Pons (tissue), 1 donor: ENCODE measurements at regions not wholly inside any gene's neighbourhood (a gene's known extent, or its start where the extent isn't known, plus 50 kb on each side); places are given as distances from the start of the nearest gene placed in this dataset.

Experiments
- DNase-seq: peaks from one replicate; pipeline ENCODE4 v3.0.0-alpha.2; 2016; ENCODE audit warnings: low spot score

DNA sequence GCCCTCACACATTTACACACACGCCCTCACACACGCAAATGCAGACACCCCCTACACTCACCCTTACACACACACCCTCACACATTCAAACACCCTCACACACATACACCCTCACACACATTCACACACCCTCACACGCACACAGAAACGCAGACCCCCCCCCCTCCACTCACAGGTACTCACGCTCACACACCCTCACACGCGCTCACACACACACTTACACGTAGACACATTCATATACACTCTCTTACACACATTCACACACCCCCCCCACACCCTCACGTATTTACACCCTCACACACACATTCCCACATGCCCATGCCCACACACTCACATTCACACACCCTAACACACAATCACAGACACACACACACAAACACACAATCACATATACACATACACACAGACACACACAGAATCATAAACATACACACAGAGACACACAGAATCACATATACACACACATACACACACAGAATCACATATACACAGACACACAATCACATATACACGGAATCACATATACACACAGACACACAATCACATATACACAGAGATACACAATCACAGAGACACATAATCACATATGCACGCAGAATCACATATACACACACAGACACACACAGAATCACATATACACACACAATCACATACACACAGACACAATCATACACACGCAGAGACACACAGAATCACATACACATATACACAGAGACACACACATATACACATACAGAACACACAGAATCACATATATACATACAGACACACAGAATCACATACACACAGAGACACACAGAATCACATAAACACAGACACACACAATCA, 250.1 kb upstream of the RPL38 start:
- DNase-seq = no peak

DNA sequence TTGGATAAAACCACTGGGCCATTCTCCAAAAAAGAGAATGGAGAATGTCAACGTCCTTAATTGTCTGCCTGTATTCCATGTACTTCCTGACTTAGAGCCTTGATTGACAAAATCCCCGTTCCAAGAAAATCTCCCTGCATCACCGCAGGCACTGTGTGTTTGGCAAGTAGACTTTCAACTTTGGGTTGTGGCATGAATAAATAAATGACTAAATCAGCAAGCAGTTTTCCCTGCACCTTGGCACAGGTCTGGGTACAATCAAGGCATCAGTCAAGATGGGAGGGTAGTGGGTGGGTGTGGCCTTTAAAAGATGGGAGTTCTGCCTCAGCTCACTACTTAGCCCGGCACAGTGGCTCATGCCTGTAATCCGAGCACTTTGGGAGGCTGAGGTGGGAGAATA, 248.5 kb upstream of the RPL38 start:
- no peak for DNase-seq

DNA sequence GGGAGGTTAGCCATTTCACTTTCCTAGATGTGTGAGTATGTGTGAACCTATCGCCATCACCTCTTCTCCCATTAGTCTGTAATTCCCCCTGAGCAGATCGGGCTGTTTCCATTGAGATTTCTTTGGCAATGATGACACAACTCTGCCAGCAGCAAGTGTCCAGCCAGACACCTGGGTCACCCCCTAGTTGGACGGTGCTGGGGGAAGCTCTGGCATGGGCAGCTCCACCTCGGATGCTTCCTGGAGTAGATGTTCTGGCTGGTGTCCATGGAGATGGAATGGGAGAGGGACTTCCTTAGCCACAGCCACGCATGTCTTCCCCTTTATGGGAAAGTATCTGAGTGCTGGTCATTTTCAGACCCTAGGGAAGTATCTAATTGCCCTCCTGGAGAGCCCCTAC, 247.9 kb upstream of the RPL38 start:
- DNase-seq = no peak

DNA sequence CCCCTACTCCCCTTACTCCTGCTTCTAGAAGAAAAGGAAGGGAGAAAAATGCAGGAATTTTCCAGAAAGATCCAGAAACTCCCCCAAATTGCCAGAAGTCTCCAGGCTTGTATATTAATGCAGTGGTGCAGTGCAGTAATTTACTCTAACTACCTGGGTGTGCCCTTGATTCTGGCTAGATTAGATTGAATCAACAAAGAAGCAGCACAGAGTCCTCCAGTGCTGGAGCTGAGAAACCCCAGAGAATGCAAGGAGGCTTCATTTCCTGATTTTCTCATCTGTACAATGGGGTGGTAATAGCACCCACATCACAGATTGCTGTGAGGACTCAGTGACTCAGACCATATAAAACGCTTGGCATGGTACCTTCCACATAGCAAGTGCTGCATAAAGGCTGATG, 247.3 kb upstream of the RPL38 start:
- DNase-seq = no peak

DNA sequence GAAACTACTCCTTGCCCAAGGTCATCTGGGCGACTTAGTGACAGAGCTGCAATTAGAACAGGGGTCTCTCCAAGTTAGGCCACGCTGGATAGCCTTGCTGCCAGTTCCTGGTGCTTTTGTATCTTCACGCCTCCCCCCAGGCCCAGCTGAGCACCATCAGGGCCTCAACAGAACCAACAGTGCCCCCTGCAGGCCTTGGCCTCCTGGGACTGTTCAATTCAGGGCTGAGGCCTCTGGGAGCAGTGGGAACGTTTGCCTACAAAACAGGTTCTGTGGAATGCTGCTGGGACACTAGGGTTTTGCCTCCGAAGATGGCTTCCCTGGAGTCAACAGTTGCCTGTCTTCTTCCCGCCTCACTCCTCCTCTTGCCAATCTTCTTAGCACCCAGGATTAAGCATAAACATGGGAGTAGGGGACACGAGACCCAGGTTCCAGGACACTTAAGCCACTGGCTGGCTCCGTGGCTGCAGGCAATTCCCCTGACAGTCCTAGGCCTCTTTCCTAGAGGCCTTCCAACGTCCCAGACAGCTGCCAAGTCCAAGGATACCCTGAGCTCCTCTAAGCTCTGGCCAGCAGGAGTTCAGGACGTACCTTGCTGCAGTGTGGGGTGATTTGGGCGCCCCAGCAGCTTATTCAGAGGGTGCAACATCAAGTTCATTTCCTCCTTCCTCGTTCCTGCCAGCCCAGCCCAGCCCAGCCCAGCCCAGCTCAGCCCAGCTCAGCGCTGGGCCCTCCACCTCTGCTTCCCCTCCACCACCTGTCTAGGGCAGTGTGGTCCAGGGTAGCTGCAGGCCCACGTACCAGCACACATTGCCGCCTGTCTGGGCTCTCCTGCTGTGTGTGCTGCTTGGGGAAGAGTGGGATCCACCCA, 246.6 kb upstream of the RPL38 start:
- DNase-seq = peak; percentile 75

DNA sequence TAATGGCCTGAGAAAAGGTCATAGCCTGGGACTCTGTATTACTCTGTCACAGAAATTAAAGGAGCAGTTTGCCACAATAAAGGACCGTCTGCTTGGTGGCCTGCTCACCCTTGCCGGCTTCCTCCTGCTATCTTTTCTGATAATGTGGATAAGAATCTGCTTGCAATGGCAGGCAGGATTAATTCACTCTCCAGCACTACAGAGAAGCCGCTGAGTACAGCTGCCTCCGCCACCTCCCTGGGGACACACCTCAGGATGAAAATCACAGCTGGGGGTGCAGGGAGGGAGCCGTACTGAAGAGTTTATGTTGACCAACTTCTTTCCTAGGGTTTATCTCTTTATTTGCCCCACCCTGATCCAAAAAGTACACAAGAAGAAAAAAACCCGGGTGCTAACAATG, 245.9 kb upstream of the RPL38 start:
- DNase-seq = no peak

DNA sequence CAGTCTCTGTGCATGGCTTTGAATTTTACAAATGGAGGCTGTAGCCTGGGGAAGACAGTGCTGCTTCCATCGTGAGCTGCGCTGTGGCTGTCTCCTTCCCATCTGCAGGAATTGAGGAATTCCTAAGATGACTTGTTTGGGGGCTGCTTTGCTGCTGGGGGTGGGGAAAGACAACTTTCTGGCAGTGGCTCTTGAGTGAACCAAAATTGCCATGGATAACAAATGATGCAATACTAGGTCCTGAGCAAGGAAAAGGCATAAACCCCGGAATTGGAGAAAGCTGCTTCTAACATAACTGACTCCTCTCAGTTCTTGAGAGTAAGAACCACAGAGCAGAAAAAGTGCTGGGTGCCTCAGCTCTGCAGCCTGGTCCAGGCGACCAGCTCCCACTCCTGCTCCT, 245.0 kb upstream of the RPL38 start:
- no peak for DNase-seq

DNA sequence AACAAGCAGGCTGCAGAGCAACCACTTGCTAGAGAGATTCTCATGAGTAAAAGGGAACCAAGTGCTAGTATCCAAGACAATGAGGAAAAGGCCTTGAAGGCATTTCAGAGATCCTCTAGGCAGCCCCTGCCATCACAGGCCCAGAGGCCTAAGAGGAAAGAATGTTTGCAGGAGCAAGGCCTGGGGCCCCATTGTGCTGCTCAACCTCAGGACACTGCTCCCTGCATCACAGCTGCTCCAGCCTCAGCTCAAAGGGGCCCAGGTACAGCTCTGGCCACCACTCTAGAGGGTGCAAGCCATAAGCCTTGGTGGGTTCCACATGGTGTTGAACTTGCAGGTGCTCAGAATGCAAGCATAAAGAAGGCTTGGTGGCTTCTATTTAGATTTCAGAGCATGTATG, 243.0 kb upstream of the RPL38 start:
- DNase-seq = no peak

DNA sequence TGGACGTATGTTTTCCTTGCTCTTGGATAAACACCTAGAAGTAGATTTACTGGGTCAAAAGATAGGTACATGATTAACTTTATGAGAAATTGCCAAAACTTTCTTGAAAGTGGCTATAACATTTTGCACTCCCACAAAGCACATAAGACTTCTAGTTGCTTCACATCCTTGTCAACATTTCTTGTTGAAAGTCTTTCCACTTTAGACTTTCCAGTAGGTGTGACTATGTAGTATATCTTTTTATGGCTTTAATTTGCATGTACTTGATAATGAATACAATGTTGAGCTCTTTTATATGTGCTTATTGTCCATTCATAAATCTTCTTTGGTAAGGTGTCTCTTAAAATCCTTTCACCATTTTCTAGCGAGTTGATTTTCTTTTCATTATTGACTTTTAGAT, 241.2 kb upstream of the RPL38 start:
- no peak for DNase-seq

DNA sequence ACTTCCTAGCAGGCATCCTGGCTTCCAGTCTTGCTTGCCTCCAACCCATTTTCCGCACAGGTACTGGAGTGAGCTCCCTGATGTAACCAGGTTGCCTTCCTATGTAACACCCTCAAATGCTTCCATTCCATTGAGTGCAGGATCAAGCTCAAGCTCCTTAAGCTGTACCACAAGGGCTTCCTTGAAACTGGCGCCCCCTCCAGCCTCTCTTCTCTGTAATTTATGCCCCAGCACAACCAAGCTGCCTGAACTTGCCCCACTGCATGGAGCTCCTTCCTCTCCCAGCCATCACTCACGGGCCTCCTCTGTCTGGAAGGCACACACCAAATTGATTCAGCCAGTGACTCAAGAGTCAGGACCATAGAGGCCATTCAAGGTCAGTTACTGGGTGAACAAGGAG, 234.8 kb upstream of the RPL38 start:
- no peak for DNase-seq

DNA sequence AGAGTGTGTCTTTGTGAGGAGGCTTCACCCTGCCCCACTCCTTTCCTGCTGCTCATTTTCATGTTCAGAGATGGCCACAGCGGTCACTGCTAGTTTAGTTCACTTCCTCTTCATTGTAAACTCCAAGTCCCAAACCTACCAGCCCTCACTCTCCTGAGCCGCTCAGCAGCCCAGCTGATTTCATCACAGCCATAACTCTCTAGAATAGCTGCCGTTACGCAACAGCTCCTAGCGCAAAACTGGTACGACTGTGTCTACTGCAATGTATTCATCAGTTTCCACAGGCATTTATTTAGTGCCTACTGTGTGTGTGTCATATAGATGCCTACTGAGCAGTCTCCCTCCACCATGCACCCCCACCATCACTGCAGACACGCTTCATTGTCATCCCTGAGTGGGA, 233.5 kb upstream of the RPL38 start:
- peak; percentile 77 for DNase-seq

DNA sequence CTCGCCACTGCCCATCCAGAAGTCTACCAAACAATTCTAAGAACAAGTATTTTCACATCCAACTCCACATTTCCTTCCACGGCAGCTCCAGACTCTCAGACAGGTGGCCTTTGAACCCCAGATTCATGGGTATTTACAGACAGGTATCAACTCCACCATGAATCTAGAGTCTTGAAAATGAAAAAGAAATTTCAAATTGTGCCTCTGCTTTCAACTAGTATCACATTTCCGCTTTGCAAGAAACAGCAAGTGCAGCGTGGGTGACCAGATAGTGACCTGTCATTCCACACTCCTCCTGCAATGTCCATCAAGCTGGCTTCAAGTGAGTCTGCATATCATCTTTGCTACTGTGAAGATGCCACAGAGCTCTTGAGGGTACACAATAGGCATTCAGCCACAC, 232.4 kb upstream of the RPL38 start:
- DNase-seq = no peak

DNA sequence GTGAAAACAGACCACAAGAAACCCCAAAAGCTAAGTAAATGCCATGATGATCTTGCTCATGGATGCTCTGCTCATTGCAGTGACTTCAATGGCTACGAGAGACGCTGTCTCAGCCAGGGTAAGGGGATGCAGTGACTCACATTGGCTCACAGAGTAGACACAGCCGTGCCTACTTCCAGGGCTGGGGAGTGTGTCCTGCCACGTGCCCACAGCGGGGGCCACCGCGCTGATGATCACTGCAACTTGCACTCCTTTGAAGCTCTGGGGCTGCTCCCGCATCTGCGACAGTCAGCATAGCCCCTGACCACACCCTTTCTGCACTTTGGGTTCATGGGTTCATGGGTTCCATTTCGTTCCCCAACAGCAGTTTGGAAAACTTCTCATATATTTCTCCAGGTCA, 231.4 kb upstream of the RPL38 start:
- DNase-seq = no peak

DNA sequence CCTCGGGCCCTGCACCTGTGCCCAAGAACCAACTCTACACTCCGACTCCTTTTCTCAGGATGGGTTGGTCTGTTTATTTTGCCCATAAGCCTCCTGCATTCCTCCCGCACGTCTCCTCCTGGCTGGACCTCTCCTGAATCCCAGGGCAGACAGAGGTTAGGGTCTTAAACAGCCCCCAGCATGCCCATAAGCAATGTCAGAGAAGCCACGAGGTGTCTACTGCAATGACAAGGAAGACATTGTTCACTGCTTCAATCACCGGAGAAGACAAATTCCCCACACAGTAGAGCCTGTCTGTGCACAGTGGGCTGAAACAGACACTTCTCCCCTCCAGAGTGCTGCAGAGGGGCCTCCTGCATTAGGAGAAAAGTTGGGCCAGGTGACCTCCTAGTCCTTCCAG, 230.6 kb upstream of the RPL38 start:
- DNase-seq = no peak

DNA sequence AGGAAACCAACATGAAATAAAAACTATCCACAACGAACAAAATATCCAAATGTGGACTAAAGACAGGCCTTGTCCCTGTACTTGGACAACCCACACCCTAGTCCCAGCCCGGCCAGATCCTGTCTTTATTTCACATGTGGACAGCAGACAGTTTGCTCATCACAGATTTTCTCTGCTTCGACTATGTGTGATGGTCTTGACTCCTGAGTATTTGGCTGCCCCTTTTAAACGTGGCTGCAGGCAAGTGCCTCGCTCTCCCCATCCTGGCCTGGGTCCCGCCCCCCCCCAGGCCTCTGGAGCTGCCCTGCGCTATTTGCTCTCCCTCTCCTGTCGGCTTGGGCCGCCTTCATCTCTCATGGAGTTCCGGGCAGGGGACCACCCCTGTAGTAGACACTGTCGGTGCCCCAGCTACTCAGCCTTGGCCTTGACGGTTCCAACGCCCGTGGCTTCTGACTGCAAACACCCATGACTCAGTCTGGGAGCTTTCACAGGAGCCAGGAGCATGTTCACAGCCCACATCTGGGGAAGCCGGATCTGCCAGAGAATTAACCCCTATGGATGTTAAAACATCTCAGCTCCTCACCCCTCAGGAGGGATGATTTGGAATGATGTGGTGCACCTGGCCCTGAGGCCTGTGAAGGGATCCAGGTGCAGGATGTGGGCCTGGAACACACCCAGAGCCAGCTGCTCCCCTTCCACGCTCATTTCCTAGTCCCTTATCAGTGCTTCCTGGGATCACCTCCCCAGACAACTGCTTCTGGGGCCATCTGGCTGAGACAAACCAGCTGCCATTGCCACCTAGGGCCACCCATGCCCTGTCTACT, 229.7 kb upstream of the RPL38 start:
- no peak for DNase-seq

DNA sequence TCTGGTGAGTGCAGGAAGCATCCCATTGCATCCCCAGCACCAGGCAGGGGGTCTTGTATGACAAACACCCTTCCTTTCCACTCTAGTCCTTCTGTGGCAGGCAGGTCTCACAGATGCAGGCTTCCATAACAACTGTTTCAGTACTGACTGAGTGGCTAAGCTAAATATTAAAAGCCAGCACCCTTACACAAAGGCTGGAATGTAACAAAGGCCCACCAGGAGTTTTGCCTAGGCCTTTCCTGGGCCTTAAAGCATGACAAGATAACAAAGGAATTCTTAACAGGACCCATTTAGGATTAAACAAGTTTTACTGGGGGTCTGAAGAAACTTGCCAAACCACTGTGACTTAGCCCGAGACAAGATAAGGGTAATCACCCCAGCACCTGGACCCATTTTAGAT, 228.9 kb upstream of the RPL38 start:
- no peak for DNase-seq

DNA sequence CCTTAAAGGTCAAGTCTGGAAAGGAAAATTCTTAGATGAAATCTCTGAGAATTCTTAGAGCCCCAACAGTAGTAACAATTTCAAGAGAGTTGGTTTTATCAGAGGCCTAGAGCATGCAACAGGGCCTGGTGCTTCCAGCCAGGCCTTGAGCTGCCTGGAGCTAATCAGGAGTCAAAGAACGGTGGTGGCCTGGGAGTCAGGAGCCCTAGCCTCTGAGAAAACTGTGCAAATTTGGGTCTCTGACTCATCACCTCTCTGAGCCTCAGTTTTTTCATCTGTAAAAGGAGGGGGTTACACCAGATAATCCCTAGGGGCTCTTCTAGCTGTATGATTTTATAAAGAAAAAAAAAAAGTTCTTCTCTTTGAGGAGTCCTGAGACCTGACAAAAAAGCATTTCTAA, 227.3 kb upstream of the RPL38 start:
- DNase-seq = no peak

DNA sequence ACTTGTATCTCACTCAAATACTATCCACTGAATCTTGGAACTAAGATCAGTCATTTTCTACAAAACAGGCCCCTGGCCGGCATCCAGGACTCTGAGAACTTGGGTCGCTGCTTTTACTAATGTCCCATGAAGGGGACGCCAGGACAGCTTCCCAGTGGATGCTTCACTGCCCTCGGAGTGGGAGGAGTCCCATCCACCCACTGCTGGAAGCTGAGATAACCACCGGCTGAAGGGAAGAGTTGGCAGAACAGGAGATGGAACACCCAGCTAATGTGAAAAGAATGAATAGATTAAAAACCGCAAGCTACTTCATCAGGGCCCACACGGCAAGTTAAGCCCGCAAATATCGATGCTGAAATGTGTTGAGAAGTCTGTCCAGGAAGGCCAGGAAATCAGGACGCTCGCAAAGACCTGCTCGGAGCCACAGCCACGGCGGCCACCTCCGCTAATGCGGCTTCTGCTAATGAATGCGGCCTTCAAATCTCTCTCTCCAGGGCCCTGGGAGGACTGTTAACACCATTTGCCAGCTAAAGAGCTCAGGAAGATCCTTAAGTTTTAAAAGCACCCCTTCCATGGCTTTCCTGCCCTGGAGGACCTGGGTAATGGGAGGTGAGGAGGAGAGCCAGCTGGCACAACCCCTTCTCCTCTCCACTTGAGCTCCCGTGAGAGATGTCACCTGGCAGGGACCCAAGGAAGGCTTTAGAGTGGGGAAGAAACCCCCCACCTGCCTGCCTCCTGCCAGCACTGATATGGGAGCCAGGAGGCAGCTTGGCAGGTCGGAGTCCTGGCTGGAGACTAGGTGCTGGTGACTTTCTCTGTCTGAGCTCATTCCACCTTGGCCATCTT, 226.6 kb upstream of the RPL38 start:
- no peak for DNase-seq

DNA sequence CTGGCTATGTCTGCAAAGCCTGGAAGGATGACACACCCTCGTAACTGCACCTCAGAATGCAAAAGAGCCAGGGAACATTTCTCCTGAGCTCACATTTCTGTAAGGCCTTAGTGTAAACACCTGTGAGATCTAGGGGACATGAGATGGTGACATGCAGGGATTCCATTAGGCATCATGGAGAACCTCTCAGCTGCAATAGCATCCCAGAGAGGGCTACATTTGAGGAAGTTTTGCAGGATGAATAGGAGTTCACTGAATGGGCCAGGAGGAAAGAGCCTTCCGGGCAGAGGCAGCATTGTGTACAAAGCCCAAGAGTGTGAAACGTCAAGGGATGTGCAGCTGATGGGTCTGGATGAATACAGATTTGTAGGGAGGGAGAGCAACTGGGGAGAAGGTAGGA, 223.0 kb upstream of the RPL38 start:
- no peak for DNase-seq

DNA sequence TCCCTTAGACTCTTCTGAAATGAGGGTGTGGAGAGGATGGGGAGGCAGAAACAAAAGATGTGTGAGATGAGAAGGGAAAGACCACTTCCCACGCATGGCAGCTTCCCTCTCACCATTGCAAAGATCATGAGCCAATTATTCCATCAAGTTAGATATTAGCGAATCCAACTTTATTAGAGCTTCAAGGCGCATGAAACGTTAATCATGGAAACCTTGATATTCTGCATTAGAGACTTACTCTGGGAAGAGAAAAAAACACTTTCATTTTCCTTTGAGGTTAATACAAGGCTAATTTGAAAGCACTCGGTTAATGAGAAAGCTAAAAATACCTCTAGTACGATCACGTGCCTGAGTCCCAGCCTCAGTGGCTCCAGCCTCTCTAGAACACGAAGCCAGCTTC, 220.6 kb upstream of the RPL38 start:
- no peak for DNase-seq

DNA sequence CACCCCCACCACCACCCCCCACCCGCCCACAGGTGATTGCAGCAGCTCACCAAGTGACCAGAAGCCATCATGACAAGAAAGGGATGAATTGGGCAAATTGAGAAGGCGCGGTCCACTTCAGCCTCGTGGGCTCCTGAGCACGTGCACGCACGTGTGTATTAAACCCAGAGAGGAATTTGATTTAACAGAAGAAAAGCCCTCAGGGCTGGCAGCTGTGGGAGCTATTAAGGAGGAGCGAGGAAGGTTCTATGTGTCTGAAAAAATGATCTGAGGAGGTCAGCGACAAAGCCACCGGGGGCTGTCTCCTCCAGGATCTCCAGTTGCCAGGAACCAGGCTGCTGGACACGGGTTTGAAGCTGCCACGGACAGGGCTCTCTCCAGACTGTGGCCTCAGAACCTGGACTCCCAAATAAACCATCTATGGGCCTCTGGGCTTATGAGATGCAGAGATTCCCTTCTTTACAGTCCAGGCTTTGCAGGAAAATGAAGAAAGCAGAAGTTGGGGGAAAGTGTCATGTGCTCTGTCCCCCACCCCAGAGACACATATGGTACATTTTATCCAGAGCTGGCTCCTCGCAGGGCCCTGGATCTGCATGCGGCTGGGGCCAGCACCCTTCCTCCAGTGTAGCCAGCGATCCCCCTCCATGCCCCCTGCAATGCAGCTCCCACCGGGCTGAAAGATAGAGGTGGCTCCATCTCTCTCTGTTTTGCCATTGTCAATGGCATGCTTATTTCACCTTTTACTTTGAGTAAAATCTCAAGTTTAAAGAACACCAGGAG, 219.7 kb upstream of the RPL38 start:
- peak; percentile 28 for DNase-seq
